ENCODE measurements at regions not wholly inside any gene's neighbourhood (a gene's known extent, or its start where the extent isn't known, plus 50 kb on each side); places are given as distances from the start of the nearest gene placed in this dataset.

DNA sequence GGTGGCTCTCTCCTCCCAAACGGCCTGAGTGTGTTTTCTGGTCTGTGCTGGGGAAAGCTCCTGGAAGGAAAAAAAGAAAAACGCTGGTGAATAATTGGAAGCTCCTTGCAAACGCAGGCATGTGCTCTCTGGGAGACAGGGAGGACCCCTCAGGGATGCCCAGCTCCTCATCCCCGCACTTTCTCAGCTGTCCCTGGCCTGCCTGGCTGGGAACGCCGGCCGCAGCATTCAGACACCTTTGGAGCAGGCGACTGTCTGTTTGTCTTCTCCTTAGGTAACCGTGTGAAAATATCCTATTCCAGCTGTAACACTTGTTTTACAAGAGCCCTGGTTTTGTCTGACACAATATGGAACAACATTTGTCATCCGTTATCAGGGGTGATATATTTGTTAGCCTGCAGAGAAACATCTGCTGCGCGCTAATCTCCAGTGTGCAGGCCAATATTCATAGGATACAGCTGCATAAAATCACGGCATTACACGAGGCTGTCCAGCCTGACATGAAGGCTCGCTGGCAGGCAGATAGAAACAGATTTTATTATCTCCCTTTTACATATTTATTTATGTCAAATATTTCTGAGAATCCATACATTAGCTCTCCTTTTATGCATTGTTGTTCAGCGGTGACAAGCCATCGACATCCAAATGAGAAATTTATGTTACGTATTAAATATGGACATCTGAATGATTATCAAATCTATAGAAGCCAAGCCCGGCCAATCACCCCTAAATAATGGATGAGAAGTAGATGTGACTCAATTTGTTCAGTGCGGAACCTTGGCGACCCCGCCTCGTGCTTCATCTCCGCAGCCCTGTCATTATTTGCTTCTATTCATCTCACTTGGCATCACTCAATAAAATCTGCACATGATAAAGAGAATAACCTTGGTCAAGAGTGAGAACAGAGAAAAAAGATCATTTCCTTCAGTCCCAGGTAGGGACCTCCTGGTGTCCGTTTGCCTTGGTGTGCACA is 675.1 kb upstream of the SALL3 start:
- H3K4me2 ChIP-seq (ENCODE audit: control insufficient read depth, extremely low read depth, insufficient read depth, low read depth, low read length), result no peak overlapping the region
- FAIRE-seq (no peak), DNase-seq (ENCODE audit: low read depth, low spot score) (no peak)
- no peaks in the 10 kb centered on the region for H3K79me2 ChIP-seq (ENCODE audit: control insufficient read depth, insufficient read depth, low read length)
- H4K20me1 ChIP-seq (ENCODE audit: control insufficient read depth, extremely low read depth, insufficient read depth, low read length), result no peaks in the 10 kb centered on the region
- H3K27ac ChIP-seq (ENCODE audit: control insufficient read depth, insufficient read depth, low read length), result no peak overlapping the region
- no peaks in the 10 kb centered on the region for H3K27me3 ChIP-seq (ENCODE audit: control insufficient read depth, extremely low read depth, insufficient read depth, low read length)
- H3K4me1 ChIP-seq (ENCODE audit: control insufficient read depth, extremely low read depth, insufficient read depth, low read length), result no peaks in the 10 kb centered on the region
- TF ChIP-seq EZH2 (IDR thresholded peaks at IDR 0.05; ENCODE audit: low read length), result no peak
- TF ChIP-seq, protein P1, sequence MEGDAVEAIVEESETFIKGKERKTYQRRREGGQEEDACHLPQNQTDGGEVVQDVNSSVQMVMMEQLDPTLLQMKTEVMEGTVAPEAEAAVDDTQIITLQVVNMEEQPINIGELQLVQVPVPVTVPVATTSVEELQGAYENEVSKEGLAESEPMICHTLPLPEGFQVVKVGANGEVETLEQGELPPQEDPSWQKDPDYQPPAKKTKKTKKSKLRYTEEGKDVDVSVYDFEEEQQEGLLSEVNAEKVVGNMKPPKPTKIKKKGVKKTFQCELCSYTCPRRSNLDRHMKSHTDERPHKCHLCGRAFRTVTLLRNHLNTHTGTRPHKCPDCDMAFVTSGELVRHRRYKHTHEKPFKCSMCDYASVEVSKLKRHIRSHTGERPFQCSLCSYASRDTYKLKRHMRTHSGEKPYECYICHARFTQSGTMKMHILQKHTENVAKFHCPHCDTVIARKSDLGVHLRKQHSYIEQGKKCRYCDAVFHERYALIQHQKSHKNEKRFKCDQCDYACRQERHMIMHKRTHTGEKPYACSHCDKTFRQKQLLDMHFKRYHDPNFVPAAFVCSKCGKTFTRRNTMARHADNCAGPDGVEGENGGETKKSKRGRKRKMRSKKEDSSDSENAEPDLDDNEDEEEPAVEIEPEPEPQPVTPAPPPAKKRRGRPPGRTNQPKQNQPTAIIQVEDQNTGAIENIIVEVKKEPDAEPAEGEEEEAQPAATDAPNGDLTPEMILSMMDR (optimal IDR thresholded peaks at IDR 0.05 in 1 of 3, IDR thresholded peaks at IDR 0.05 in 1 of 3, conservative IDR thresholded peaks at IDR 0.05 in 1 of 3; ENCODE audit: extremely low read depth in 1 of 3, insufficient read depth in 2 of 3, low read length in 3 of 3), result no peak
- no peak overlapping the region for H2AFZ ChIP-seq (ENCODE audit: control insufficient read depth, low read length)
- no peaks in the 10 kb centered on the region for H3K9me1 ChIP-seq (ENCODE audit: control insufficient read depth, extremely low read depth, insufficient read depth, low read length)
- no peak overlapping the region for H3K9ac ChIP-seq (ENCODE audit: control insufficient read depth, extremely low read depth, insufficient read depth, low read length)
- peaks cover 6% of the 10 kb centered on the region for H3K9me3 ChIP-seq (ENCODE audit: control insufficient read depth, low read depth, low read length)
- H3K36me3 ChIP-seq (ENCODE audit: control insufficient read depth in 2 of 2, extremely low read depth in 1 of 2, insufficient read depth in 2 of 2, low read length in 2 of 2), result no peaks in the 10 kb centered on the region
- H3K4me3 ChIP-seq (ENCODE audit: control insufficient read depth in 2 of 3, extremely low read depth in 1 of 3, insufficient read depth in 2 of 3, low read depth in 1 of 3, low read length in 3 of 3), result no peak overlapping the region
- dilution Hi-C loops (cut with MboI; ENCODE audit: extremely low pct_ligation_motif_present, low sequenced_read_pairs), result no loop called here

DNA sequence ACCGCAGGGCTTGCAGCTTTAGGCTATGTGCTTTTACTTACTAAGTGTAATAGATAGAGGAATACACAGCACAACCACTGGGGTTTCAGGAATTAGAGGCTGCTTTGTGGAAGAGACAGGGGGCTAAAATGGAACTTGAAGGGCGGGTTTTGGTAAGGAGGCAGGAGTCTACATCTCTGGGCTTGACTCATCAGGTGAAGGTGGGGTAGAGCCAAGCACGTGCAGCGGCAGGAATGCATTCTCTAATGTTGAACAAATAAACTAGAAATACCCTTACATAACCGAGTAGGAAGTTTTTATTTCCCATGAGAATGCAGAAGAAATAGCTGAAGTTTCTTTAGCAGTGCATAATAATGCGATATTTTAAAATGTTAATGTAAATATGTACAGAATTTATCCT is 673.8 kb upstream of the SALL3 start:
- Histone ChIP-seq H3K36me3 (ENCODE audit: control insufficient read depth in 2 of 2, extremely low read depth in 1 of 2, insufficient read depth in 2 of 2, low read length in 2 of 2) (no peaks in the 10 kb centered on the region), H3K27ac (ENCODE audit: control insufficient read depth, insufficient read depth, low read length) (no peak overlapping the region), H3K79me2 (ENCODE audit: control insufficient read depth, insufficient read depth, low read length) (no peaks in the 10 kb centered on the region), H3K4me1 (ENCODE audit: control insufficient read depth, extremely low read depth, insufficient read depth, low read length) (no peaks in the 10 kb centered on the region), H3K4me3 (ENCODE audit: control insufficient read depth in 2 of 3, extremely low read depth in 1 of 3, insufficient read depth in 2 of 3, low read depth in 1 of 3, low read length in 3 of 3) (no peak overlapping the region), H3K9me3 (ENCODE audit: control insufficient read depth, low read depth, low read length) (peaks cover 6% of the 10 kb centered on the region), H2AFZ (ENCODE audit: control insufficient read depth, low read length) (no peak overlapping the region), H3K9me1 (ENCODE audit: control insufficient read depth, extremely low read depth, insufficient read depth, low read length) (no peaks in the 10 kb centered on the region), H3K9ac (ENCODE audit: control insufficient read depth, extremely low read depth, insufficient read depth, low read length) (no peak overlapping the region), H3K4me2 (ENCODE audit: control insufficient read depth, extremely low read depth, insufficient read depth, low read depth, low read length) (no peak overlapping the region), H3K27me3 (ENCODE audit: control insufficient read depth, extremely low read depth, insufficient read depth, low read length) (no peaks in the 10 kb centered on the region), H4K20me1 (ENCODE audit: control insufficient read depth, extremely low read depth, insufficient read depth, low read length) (no peaks in the 10 kb centered on the region)
- no peak for TF ChIP-seq EZH2 (IDR thresholded peaks at IDR 0.05; ENCODE audit: low read length)
- TF ChIP-seq, protein P1 (optimal IDR thresholded peaks at IDR 0.05 in 1 of 3, IDR thresholded peaks at IDR 0.05 in 1 of 3, conservative IDR thresholded peaks at IDR 0.05 in 1 of 3; ENCODE audit: extremely low read depth in 1 of 3, insufficient read depth in 2 of 3, low read length in 3 of 3), result no peak
- FAIRE-seq, result no peak
- DNase-seq (ENCODE audit: low read depth, low spot score), result no peak
- dilution Hi-C loops (cut with MboI; ENCODE audit: extremely low pct_ligation_motif_present, low sequenced_read_pairs), result no loop called here

Measured in keratinocyte (primary cell).